HepG2 (cell line): ENCODE measurements at regions not wholly inside any gene's neighbourhood (a gene's known extent, or its start where the extent isn't known, plus 50 kb on each side); places are given as distances from the start of the nearest gene placed in this dataset.

Experiments used
- ATAC-seq: fragments of 200-7000 bp; cut with Tn5 transposase; 3 replicates; pipeline ENCODE4 v1.9.1; 2020; ENCODE audit warnings: mild to moderate bottlenecking, moderate library complexity
- BruUV-seq: library from RNA; stranded (reverse); fragments of 400-500 nt; replicated peaks from 2 replicates; lab custom pipeline; 2021; lab: Mats Ljungman, UMichigan
- CTCF ChIA-PET: fragments of 300-600 bp; formaldehyde crosslinking; extraction: SDS; loops from one replicate; lab custom pipeline; 2021; ENCODE audit warnings: low total read pairs, inconsistent platforms, low intra/inter-chr PET ratio; lab: Yijun Ruan, JAX
- POLR2A ChIA-PET: fragments of 350-600 bp; sonication (Branson Sonifier 250); formaldehyde crosslinking; loops from one replicate; lab custom pipeline; 2020; ENCODE audit warnings: antibody characterized with exemption, inconsistent platforms; lab: Yijun Ruan, JAX
- DNase-seq: peaks from one replicate; pipeline ENCODE4 v3.0.0-alpha.2; 2015; ENCODE audit warnings: low spot score
- FAIRE-seq: peaks from 3 replicates; lab custom pipeline; 2011; peaks lifted over from hg19 to GRCh38; lab: Jason Lieb, UNC
- H2AFZ ChIP-seq: one replicate; pipeline ENCODE4 v1.6.1; 2011; ENCODE audit warnings: low read length, inconsistent platforms
- H3K27ac ChIP-seq: fragments of 300-600 bp; 3 replicates; pipeline ENCODE4 v1.8.0; 2011; ENCODE audit warnings: mixed run types, mild to moderate bottlenecking, mixed read lengths, low read length, inconsistent platforms; ENCODE audit not compliant: insufficient read depth; ENCODE audit errors: extremely low read length
- H3K27me3 ChIP-seq, 2 experiments: fragments of 200-600 bp in 1 of 2; 2 replicates in 1 of 2; 3 replicates in 1 of 2; pipeline versions ENCODE4 v1.6.0 to v1.8.0; 2011; ENCODE audit warnings: low read length in 2 of 2, mild to moderate bottlenecking in 2 of 2, moderate library complexity in 2 of 2, inconsistent platforms in 1 of 2; ENCODE audit not compliant: insufficient read depth in 2 of 2, control insufficient read depth in 1 of 2
- H3K36me3 ChIP-seq, 2 experiments: fragments of 200-600 bp in 1 of 2; replicated peaks in 1 of 2; 2 replicates in 1 of 2; 3 replicates in 1 of 2; pipeline versions ENCODE4 v1.5.1 to v1.8.0; 2011; ENCODE audit warnings: low read length in 2 of 2, inconsistent platforms in 1 of 2; ENCODE audit not compliant: insufficient read depth in 2 of 2, control insufficient read depth in 1 of 2
- H3K4me1 ChIP-seq: 2 replicates; pipeline ENCODE4 v1.5.1; 2012; ENCODE audit warnings: low read length, inconsistent platforms; ENCODE audit not compliant: insufficient read depth
- H3K4me2 ChIP-seq: 2 replicates; pipeline ENCODE4 v1.6.0; 2011; ENCODE audit warnings: low read depth, low read length, inconsistent platforms
- H3K4me3 ChIP-seq, 3 experiments: fragments of 200-600 bp in 1 of 3; sonication (generic), shearing (Covaris generic) in 1 of 3; replicated peaks in 1 of 3; 2 replicates each; pipeline ENCODE4 v1.5.1; 2011 to 2016; ENCODE audit warnings: low read length in 3 of 3, inconsistent platforms in 2 of 3, low read depth in 2 of 3, mild to moderate bottlenecking in 2 of 3, control low read depth in 1 of 3, mixed read lengths in 1 of 3; ENCODE audit not compliant: insufficient read depth in 1 of 3
- H3K79me2 ChIP-seq: one replicate; pipeline ENCODE4 v1.6.1; 2011; ENCODE audit warnings: low read length, inconsistent platforms; ENCODE audit not compliant: insufficient read depth
- H3K9ac ChIP-seq: 2 replicates; pipeline ENCODE4 v1.6.0; 2011; ENCODE audit warnings: mild to moderate bottlenecking, low read depth, low read length, inconsistent platforms; ENCODE audit not compliant: insufficient read depth
- H3K9me3 ChIP-seq: 2 replicates; pipeline ENCODE4 v1.5.1; 2012; ENCODE audit warnings: mild to moderate bottlenecking, low read length
- H4K20me1 ChIP-seq: 2 replicates; pipeline ENCODE4 v1.6.0; 2011; ENCODE audit warnings: inconsistent platforms, mild to moderate bottlenecking, low read length, moderate library complexity; ENCODE audit not compliant: insufficient read depth
- JUND ChIP-seq: sonication (generic); formaldehyde crosslinking; IDR thresholded peaks from 2 replicates; pipeline ENCODE4 v1.8.0; 2022; ENCODE audit warnings: mild to moderate bottlenecking, missing genetic modification reagents
- KLF11 ChIP-seq: IDR thresholded peaks from 2 replicates; pipeline ENCODE4 v1.6.1; 2016; ENCODE audit warnings: missing compliant biosample characterization
- MAF1 ChIP-seq: sonication (generic); formaldehyde crosslinking; IDR thresholded peaks from 2 replicates; pipeline ENCODE4 v1.5.0; 2020; ENCODE audit warnings: missing genetic modification reagents, borderline replicate concordance
- ONECUT2 ChIP-seq: sonication (generic); formaldehyde crosslinking; IDR thresholded peaks from 2 replicates; pipeline ENCODE4 v1.4.0; 2020; ENCODE audit warnings: missing genetic modification reagents
- PLRG1 ChIP-seq: fragments of 450-650 bp; conservative IDR thresholded peaks from 2 replicates; pipeline ENCODE4 v1.6.1; 2016
- RBM22 ChIP-seq: fragments of 200-400 bp; formaldehyde crosslinking; optimal IDR thresholded peaks from 2 replicates; pipeline ENCODE3; 2017; ENCODE audit warnings: mild to moderate bottlenecking, low read length, moderate library complexity
- SMAD3 ChIP-seq: sonication (generic); formaldehyde crosslinking; IDR thresholded peaks from 2 replicates; pipeline ENCODE4 v1.4.0; 2020; ENCODE audit warnings: missing genetic modification reagents
- SNRNP70 ChIP-seq: fragments of 200-400 bp; formaldehyde crosslinking; IDR thresholded peaks from 2 replicates; pipeline ENCODE4 v1.6.1; 2017; ENCODE audit warnings: mild to moderate bottlenecking, low read depth, low read length, moderate library complexity
- SP2 ChIP-seq: sonication (generic); formaldehyde crosslinking; IDR thresholded peaks from 2 replicates; pipeline ENCODE4 v1.5.1; 2020; ENCODE audit warnings: mild to moderate bottlenecking, missing genetic modification reagents
- SP4 ChIP-seq: sonication (generic); formaldehyde crosslinking; IDR thresholded peaks from 2 replicates; pipeline ENCODE4 v1.8.1; 2023; ENCODE audit warnings: mild to moderate bottlenecking, missing genetic modification reagents
- TBX3 ChIP-seq: fragments of 450-650 bp; IDR thresholded peaks from 2 replicates; pipeline ENCODE4 v1.6.1; 2017; ENCODE audit warnings: antibody characterized with exemption, mild to moderate bottlenecking, inconsistent platforms, borderline replicate concordance
- TEAD3 ChIP-seq: optimal IDR thresholded peaks from 2 replicates; pipeline ENCODE3; 2016; ENCODE audit warnings: borderline replicate concordance
- ZBTB21 ChIP-seq: sonication (generic); formaldehyde crosslinking; IDR thresholded peaks from 2 replicates; pipeline ENCODE4 v1.4.0; 2020; ENCODE audit warnings: missing genetic modification reagents
- ZBTB7B ChIP-seq: sonication (generic); formaldehyde crosslinking; IDR thresholded peaks from 2 replicates; pipeline ENCODE4 v1.4.0; 2020; ENCODE audit warnings: missing genetic modification reagents
- ZNF275 ChIP-seq: sonication (generic); formaldehyde crosslinking; IDR thresholded peaks from 2 replicates; pipeline ENCODE4 v1.8.0; 2022; ENCODE audit warnings: missing genetic modification reagents, mild to moderate bottlenecking, inconsistent platforms, borderline replicate concordance
- ZNF572 ChIP-seq: sonication (generic); formaldehyde crosslinking; IDR thresholded peaks from 2 replicates; pipeline ENCODE4 v1.5.1; 2020; ENCODE audit warnings: mild to moderate bottlenecking, missing genetic modification reagents
- WGBS: methylation state at CpG from one replicate; pipeline ENCODE4 v1.1.6; 2017; ENCODE audit warnings: low lambda C conversion rate; 5-methylcytosine and 5-hydroxymethylcytosine counted together
- in situ Hi-C: cut with HindIII; loops from 2 replicates; pipeline ENCODE4 v1.10.0; 2017; ENCODE audit warnings: low pct_unique_long_range_greater_than_20kb; ENCODE audit not compliant: extremely low pct_ligation_motif_present
- intact Hi-C: fragments of 100-400 bp; cut with micrococcal nuclease; formaldehyde crosslinking; loops from one replicate; pipeline ENCODE4 v1.10.0; 2022; ENCODE audit not compliant: unreplicated experiment
- TF ChIP-seq, protein P1 (sequence below): sonication (generic); formaldehyde crosslinking; IDR thresholded peaks from 2 replicates; pipeline ENCODE4 v1.4.0; 2020; ENCODE audit warnings: mild to moderate bottlenecking, missing genetic modification reagents
- TF ChIP-seq, protein P2 (sequence below): IDR thresholded peaks from 2 replicates; pipeline ENCODE4 v1.6.1; 2012; ENCODE audit warnings: inconsistent platforms
- TF ChIP-seq, protein P3 (sequence below): sonication (generic); formaldehyde crosslinking; IDR thresholded peaks from 2 replicates; pipeline ENCODE4 v1.8.1; 2023; ENCODE audit warnings: mild to moderate bottlenecking, missing genetic modification reagents

DNA sequence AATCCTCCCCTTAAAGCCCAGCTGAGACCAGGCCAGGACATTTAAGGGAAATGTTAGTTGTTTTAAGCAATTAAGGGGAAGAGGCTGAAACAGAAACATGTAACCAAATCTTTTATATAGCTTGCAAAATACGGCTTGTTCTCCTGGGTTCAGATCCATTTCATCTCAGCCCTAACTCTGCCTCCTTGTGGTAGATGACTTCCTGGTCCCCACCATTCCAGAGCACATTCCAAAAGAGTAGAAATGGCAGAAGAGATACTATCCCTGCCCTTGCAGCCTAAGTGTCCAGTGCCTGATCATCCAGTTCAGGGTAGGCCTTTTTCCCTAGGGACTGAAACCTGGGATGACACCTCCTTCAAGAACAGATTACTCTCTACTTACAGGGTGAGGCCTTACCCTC, 266.2 kb upstream of the VEPH1 start:
- in situ Hi-C loops, result no loop called here
- Histone ChIP-seq H4K20me1 (no peaks in the 10 kb centered on the region), H3K4me1 (no peaks in the 10 kb centered on the region), H3K4me3 (no peak overlapping the region), H3K9ac (no peak overlapping the region), H3K36me3 (no peaks in the 10 kb centered on the region), H3K79me2 (no peaks in the 10 kb centered on the region), H3K27me3 (no peaks in the 10 kb centered on the region), H3K4me2 (no peak overlapping the region), H3K27ac (no peak overlapping the region), H2AFZ (no peak overlapping the region), H3K9me3 (no peaks in the 10 kb centered on the region)
- no peak for FAIRE-seq
- ATAC-seq, result no peak
- ChIA-PET CTCF (no interaction called here), POLR2A (no interaction called here)
- DNase-seq, result no peak
- TF ChIP-seq SNRNP70 (no peak), SMAD3 (CRISPR knock-in tag) (no peak), KLF11 (CRISPR knock-in tag) (no peak), ZBTB7B (no peak), ZNF572 (CRISPR knock-in tag) (no peak), JUND (CRISPR knock-in tag) (no peak), TEAD3 (CRISPR knock-in tag) (no peak), TBX3 (no peak), SP2 (no peak), MAF1 (CRISPR knock-in tag) (no peak), ZNF275 (CRISPR knock-in tag) (no peak), ZBTB21 (no peak), PLRG1 (no peak), SP4 (no peak), RBM22 (no peak), ONECUT2 (CRISPR knock-in tag) (no peak)
- TF ChIP-seq, protein P1, sequence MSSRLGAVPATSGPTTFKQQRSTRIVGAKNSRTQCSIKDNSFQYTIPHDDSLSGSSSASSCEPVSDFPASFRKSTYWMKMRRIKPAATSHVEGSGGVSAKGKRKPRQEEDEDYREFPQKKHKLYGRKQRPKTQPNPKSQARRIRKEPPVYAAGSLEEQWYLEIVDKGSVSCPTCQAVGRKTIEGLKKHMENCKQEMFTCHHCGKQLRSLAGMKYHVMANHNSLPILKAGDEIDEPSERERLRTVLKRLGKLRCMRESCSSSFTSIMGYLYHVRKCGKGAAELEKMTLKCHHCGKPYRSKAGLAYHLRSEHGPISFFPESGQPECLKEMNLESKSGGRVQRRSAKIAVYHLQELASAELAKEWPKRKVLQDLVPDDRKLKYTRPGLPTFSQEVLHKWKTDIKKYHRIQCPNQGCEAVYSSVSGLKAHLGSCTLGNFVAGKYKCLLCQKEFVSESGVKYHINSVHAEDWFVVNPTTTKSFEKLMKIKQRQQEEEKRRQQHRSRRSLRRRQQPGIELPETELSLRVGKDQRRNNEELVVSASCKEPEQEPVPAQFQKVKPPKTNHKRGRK (CRISPR knock-in tag), result no peak
- TF ChIP-seq, protein P2, sequence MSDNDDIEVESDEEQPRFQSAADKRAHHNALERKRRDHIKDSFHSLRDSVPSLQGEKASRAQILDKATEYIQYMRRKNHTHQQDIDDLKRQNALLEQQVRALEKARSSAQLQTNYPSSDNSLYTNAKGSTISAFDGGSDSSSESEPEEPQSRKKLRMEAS, result no peak
- TF ChIP-seq, protein P3, sequence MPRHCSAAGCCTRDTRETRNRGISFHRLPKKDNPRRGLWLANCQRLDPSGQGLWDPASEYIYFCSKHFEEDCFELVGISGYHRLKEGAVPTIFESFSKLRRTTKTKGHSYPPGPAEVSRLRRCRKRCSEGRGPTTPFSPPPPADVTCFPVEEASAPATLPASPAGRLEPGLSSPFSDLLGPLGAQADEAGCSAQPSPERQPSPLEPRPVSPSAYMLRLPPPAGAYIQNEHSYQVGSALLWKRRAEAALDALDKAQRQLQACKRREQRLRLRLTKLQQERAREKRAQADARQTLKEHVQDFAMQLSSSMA (CRISPR knock-in tag), result no peak
- no TSS peak for BruUV-seq
- 6% methylated on average over 1 of the region's 1 CpG for WGBS
- intact Hi-C loops, result no loop called here
